ENCODE measurements at regions not wholly inside any gene's neighbourhood (a gene's known extent, or its start where the extent isn't known, plus 50 kb on each side); places are given as distances from the start of the nearest gene placed in this dataset.

- no peak overlapping the region for H3K4me3 ChIP-seq
- H3K27ac ChIP-seq = no peak overlapping the region
These were observed 165.7 kb downstream of the PTPN20 start for GRCh38 chr10:47076949-47077361.

GRCh38 chr10:47077386-47077785 lies 166.2 kb downstream of the PTPN20 start:
- Histone ChIP-seq H3K27ac (no peak overlapping the region), H3K4me3 (no peak overlapping the region)

- Histone ChIP-seq H3K4me3 (no peak overlapping the region), H3K27ac (no peak overlapping the region)
These were observed 166.7 kb downstream of the PTPN20 start for GRCh38 chr10:47077941-47078340.

- H3K27ac ChIP-seq = no peak overlapping the region
These were observed 167.4 kb downstream of the PTPN20 start for GRCh38 chr10:47078393-47079203.

GRCh38 chr10:47079204-47079580 lies 168.0 kb downstream of the PTPN20 start:
- Histone ChIP-seq H3K27ac (no peak overlapping the region), H3K4me3 (no peak overlapping the region)

More at GRCh38 chr10:47078393-47079203, 167.4 kb downstream of the PTPN20 start:
- H3K4me3 ChIP-seq = no peak overlapping the region

- H3K4me3 ChIP-seq = no peak overlapping the region
These were observed 170.0 kb downstream of the PTPN20 start for GRCh38 chr10:47081264-47081663.

GRCh38 chr10:47082055-47082784 lies 171.0 kb downstream of the PTPN20 start:
- no peak overlapping the region for H3K4me3 ChIP-seq
- H3K27ac ChIP-seq = no peak overlapping the region

More at GRCh38 chr10:47081264-47081663, 170.0 kb downstream of the PTPN20 start:
- H3K27ac ChIP-seq = no peak overlapping the region

- Histone ChIP-seq H3K27ac (no peak overlapping the region), H3K4me3 (no peak overlapping the region)
These were observed 176.4 kb downstream of the PTPN20 start for GRCh38 chr10:47087667-47088066.

- H3K4me3 ChIP-seq = no peak overlapping the region
- H3K27ac ChIP-seq = no peak overlapping the region
These were observed 177.6 kb downstream of the PTPN20 start for GRCh38 chr10:47088656-47089354.

GRCh38 chr10:47090042-47090441 lies 178.8 kb downstream of the PTPN20 start:
- H3K27ac ChIP-seq = no peak overlapping the region
- no peak overlapping the region for H3K4me3 ChIP-seq

GRCh38 chr10:47090903-47091302 lies 179.7 kb downstream of the PTPN20 start:
- no peak overlapping the region for H3K27ac ChIP-seq
- no peak overlapping the region for H3K4me3 ChIP-seq

- Histone ChIP-seq H3K4me3 (no peak overlapping the region), H3K27ac (no peak overlapping the region)
These were observed 180.2 kb downstream of the PTPN20 start for GRCh38 chr10:47091421-47091820.

GRCh38 chr10:47092376-47092775 lies 181.1 kb downstream of the PTPN20 start:
- H3K27ac ChIP-seq = no peak overlapping the region
- H3K4me3 ChIP-seq = no peak overlapping the region

- Histone ChIP-seq H3K4me3 (no peak overlapping the region), H3K27ac (no peak overlapping the region)
These were observed 181.6 kb downstream of the PTPN20 start for GRCh38 chr10:47092831-47093230.

- H3K27ac ChIP-seq = no peak overlapping the region
- H3K4me3 ChIP-seq = no peak overlapping the region
These were observed 182.9 kb downstream of the PTPN20 start for GRCh38 chr10:47094126-47094525.

GRCh38 chr10:47094636-47095035 lies 183.4 kb downstream of the PTPN20 start:
- Histone ChIP-seq H3K4me3 (no peak overlapping the region), H3K27ac (no peak overlapping the region)

- H3K27ac ChIP-seq = no peak overlapping the region
- H3K4me3 ChIP-seq = no peak overlapping the region
These were observed 184.0 kb downstream of the PTPN20 start for GRCh38 chr10:47095211-47095610.

- H3K4me3 ChIP-seq = no peak overlapping the region
- H3K27ac ChIP-seq = no peak overlapping the region
These were observed 184.8 kb downstream of the PTPN20 start for GRCh38 chr10:47095848-47096612.

- Histone ChIP-seq H3K4me3 (no peak overlapping the region), H3K27ac (no peak overlapping the region)
These were observed 187.0 kb downstream of the PTPN20 start for GRCh38 chr10:47098238-47098637.

GRCh38 chr10:47098964-47099363 lies 187.7 kb downstream of the PTPN20 start:
- H3K27ac ChIP-seq = no peak overlapping the region
- H3K4me3 ChIP-seq = no peak overlapping the region

Measured in skin epidermis (tissue), 12 donors.